Pancreas (tissue), 10 donors: ENCODE measurements at regions not wholly inside any gene's neighbourhood (a gene's known extent, or its start where the extent isn't known, plus 50 kb on each side); places are given as distances from the start of the nearest gene placed in this dataset.
A peak's percentile ranks its signal among the peaks of the same experiment; 100 is the strongest.

ENCODE experiments used
- ATAC-seq, 4 donors: fragments of 200-7000 bp; cut with Tn5 transposase; one replicate each; pipeline versions ENCODE4 v1.8.0 to v1.9.1; 2020; ENCODE audit warnings: mild to moderate bottlenecking in 4 of 4, moderate library complexity in 4 of 4
- DNase-seq, 6 donors: peaks; one replicate each; pipeline ENCODE4 v3.0.0-alpha.2; 2020
- FAIRE-seq: peaks from 2 replicates; lab custom pipeline; 2012; peaks lifted over from hg19 to GRCh38; lab: Jason Lieb, UNC
- H3K27ac ChIP-seq, 4 donors: fragments of 200-600 bp; sonication (generic); 1 replicate in 3 of 4; 2 replicates in 1 of 4; pipeline versions ENCODE4 v1.5.0 to v1.8.0; 2020
- H3K27me3 ChIP-seq, 4 donors: fragments of 200-600 bp; one replicate each; pipeline ENCODE4 v1.8.0; 2021
- H3K36me3 ChIP-seq, 3 donors: fragments of 200-600 bp; sonication (generic) in 1 of 3; one replicate each; pipeline versions ENCODE4 v1.5.0 to v1.8.0; 2020 to 2021
- H3K4me1 ChIP-seq, 3 donors: fragments of 200-600 bp; one replicate each; pipeline ENCODE4 v1.8.0; 2021
- H3K4me3 ChIP-seq, 4 donors: fragments of 200-600 bp; sonication (generic) in 2 of 4; one replicate each; pipeline versions ENCODE4 v1.5.0 to v1.8.0; 2020 to 2021
- H3K9me3 ChIP-seq, 4 donors: fragments of 200-600 bp; one replicate each; pipeline ENCODE4 v1.8.0; 2021
- WGBS, 2 donors: extraction: QIAGEN DNeasy Blood & Tissue Kit; methylation state at CpG; one replicate each; pipeline ENCODE4 v1.1.7; 2013; 5-methylcytosine and 5-hydroxymethylcytosine counted together
- intact Hi-C, 3 donors: fragments of 100-400 bp; cut with DNase I; formaldehyde crosslinking; loops; one replicate each; pipeline versions ENCODE4 v1.11.1 to v1.14.2; 2022
- TF ChIP-seq, protein P1 (sequence below), 4 donors: fragments of 200-600 bp; sonication (generic) in 3 of 4; IDR thresholded peaks; one replicate each; pipeline versions ENCODE4 v1.5.0 to v1.8.0; 2021; ENCODE audit warnings: antibody characterized with exemption in 4 of 4
- donor health status: healthy with polysubstance abuse.
- donor health status: DM: no; HTN: no; CAD: no; lungs with moderate emphysema.
- donor health status: DM: no; HTN: no; CAD: no.
- donor health status: control.
- donor health status: control.
- donor health status: Bipolar disorder and iron deficiency.
- donor health status: DM: yes; HTN: yes; CAD: no.
- donor health status: DM: no; HTN: no; CAD: no.
- donor health status: DM: no; HTN: no; CAD: no.
- donor health status: DM: yes; HTN: yes; CAD: no.

DNA sequence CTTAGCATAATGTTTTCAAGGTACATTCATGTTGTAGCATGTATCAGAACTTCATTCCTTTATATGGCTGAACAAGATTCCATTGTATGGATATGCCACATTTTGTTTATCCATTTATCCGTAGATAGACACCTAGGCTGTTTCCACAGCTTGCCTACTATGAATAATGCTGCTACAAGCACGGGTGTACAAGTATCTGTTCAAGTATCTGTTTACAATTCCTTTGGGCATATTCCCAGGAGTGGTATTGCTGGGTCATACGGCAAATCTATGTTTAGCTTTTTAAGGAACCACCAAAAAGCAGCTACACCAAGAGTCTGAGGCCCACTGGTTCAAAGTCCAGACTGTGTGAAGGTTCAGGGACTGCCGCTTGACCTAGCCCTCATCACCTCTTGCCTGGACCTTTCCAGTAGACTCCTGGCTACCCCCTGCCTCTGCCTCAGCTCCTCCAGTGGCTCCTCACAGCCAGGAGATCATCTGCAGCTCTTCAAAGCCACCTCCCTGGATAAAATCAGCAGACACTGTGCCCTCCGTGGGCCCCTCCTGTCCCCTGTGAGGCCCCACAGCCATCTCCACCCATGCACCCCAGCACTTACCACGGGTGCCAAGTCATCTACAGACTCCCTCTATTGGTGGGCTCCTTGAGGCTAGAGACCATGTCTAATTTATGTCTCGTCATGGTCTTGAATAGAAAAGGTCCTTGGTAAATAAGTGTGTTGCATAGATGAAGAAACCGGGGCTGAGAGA is 160.3 kb downstream of the MN1 start:
- FAIRE-seq (no peak), DNase-seq (no peak), ATAC-seq (no peak)
- Histone ChIP-seq H3K4me1 (no peaks in the 10 kb centered on the region), H3K27me3 (no peaks in the 10 kb centered on the region), H3K27ac (no peak overlapping the region), H3K9me3 (no peaks in the 10 kb centered on the region), H3K4me3 (no peak overlapping the region), H3K36me3 (no peaks in the 10 kb centered on the region)
- WGBS, 2 donors, result 67 to 73% methylated on average over 8 of the region's 8 CpGs
- intact Hi-C loops, result no loop called here
- TF ChIP-seq, protein P1, sequence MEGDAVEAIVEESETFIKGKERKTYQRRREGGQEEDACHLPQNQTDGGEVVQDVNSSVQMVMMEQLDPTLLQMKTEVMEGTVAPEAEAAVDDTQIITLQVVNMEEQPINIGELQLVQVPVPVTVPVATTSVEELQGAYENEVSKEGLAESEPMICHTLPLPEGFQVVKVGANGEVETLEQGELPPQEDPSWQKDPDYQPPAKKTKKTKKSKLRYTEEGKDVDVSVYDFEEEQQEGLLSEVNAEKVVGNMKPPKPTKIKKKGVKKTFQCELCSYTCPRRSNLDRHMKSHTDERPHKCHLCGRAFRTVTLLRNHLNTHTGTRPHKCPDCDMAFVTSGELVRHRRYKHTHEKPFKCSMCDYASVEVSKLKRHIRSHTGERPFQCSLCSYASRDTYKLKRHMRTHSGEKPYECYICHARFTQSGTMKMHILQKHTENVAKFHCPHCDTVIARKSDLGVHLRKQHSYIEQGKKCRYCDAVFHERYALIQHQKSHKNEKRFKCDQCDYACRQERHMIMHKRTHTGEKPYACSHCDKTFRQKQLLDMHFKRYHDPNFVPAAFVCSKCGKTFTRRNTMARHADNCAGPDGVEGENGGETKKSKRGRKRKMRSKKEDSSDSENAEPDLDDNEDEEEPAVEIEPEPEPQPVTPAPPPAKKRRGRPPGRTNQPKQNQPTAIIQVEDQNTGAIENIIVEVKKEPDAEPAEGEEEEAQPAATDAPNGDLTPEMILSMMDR (IDR thresholded peaks at IDR 0.05), result no peak

DNA sequence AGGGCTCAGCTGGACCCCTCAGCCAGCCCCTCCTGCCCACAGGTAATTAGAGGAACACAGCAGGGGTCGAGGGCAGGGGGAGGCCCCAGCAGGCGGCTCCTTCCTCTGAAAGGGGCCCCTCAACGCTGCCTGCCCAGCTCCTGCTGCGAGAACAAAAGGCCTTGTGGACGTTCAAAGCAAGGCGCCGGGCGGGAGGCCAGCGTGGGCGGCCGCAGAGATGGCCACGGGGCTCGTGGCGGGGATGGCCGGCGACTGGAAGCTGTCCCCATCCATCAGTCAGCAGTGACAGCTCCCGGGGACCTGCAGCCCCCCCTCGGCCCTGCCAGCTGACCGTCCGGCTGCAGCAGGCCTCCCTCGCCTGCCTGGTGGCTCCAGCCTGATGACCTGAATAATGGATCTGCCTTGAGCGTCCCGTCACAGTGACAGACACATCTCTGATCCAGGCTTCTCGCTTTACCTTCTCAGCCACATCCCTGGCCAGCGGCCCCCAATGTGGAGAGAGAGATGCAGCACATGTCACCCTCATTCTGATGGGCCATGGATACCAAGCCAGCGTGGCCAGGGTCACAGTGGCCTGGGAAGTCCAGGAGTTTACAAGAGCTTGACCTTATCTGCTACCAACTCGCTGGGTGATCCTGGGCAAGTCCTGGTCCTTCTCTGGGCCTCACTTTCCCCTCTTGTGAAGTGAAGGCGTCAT is 159.3 kb downstream of the MN1 start:
- Histone ChIP-seq H3K4me1 (peaks cover 0 to under 1% (median 0%) of the 10 kb centered on the region in 3 donors), H3K27me3 (no peaks in the 10 kb centered on the region), H3K36me3 (no peaks in the 10 kb centered on the region), H3K9me3 (no peaks in the 10 kb centered on the region), H3K27ac (no peak overlapping the region), H3K4me3 (no peak overlapping the region)
- intact Hi-C loops, result no loop called here
- TF ChIP-seq, protein P1 (IDR thresholded peaks at IDR 0.05), result no peak
- FAIRE-seq (no peak), DNase-seq (no peak), ATAC-seq (no peak)
- 72 to 79% methylated on average over 28 of the region's 28 CpGs for WGBS, 2 donors

GRCh38 chr22:27643907-27644306 is 157.6 kb downstream of the MN1 start:
- WGBS, 2 donors, result 84 to 89% methylated on average over 13 of the region's 13 CpGs
- H3K4me1 ChIP-seq, result peaks cover 3 to 8% (median 6%) of the 10 kb centered on the region in 3 donors
- no peak overlapping the region for H3K4me3 ChIP-seq
- TF ChIP-seq, protein P1 (IDR thresholded peaks at IDR 0.05), result no peak
- FAIRE-seq (no peak), ATAC-seq (no peak), DNase-seq (no peak)
- H3K36me3 ChIP-seq, result no peaks in the 10 kb centered on the region
- no peaks in the 10 kb centered on the region for H3K9me3 ChIP-seq
- no peaks in the 10 kb centered on the region for H3K27me3 ChIP-seq
- no peak overlapping the region for H3K27ac ChIP-seq
- intact Hi-C loops, result no loop called here

DNA sequence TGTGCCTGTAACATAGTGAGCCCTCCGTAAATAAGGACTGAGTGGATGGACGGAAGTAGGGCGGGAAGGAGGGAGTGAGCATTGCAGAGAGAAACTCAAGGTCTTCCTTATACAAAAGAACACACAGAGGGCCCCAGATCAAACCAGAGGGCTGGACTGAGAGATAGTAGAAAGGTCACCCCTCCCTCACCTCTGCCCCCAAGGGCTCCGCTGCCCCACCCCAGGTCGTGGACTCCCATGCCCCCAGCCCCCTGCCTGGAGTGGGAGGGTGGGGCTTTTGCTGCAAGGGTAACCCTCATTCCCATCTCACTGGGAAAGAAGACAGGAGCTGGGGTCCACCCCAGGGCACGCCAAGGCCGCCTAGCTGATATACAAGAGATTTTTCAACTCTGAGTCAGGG is 157.0 kb downstream of the MN1 start:
- no peak overlapping the region for H3K4me3 ChIP-seq
- H3K27ac ChIP-seq, result no peak overlapping the region
- WGBS, 2 donors, result 78 to 84% methylated on average over 7 of the region's 7 CpGs
- H3K27me3 ChIP-seq, result no peaks in the 10 kb centered on the region
- no peaks in the 10 kb centered on the region for H3K36me3 ChIP-seq
- TF ChIP-seq, protein P1 (IDR thresholded peaks at IDR 0.05), result no peak
- no peaks in the 10 kb centered on the region for H3K9me3 ChIP-seq
- intact Hi-C loops, result no loop called here
- no peak for FAIRE-seq
- ATAC-seq, result no peak
- H3K4me1 ChIP-seq, result peaks cover 3 to 8% (median 6%) of the 10 kb centered on the region in 3 donors
- DNase-seq, result no peak

- Histone ChIP-seq H3K36me3 (no peaks in the 10 kb centered on the region), H3K27ac (no peak overlapping the region), H3K9me3 (no peaks in the 10 kb centered on the region), H3K4me3 (no peak overlapping the region), H3K27me3 (no peaks in the 10 kb centered on the region), H3K4me1 (peaks cover 3 to 8% (median 6%) of the 10 kb centered on the region in 3 donors)
- ATAC-seq (peak in 3 of 4 donors; percentile 58 to 90 (median 60)), FAIRE-seq (no peak), DNase-seq (no peak)
- WGBS, 2 donors, result 23 to 25% methylated on average over 3 of the region's 3 CpGs
- intact Hi-C loops, result no loop called here
- TF ChIP-seq, protein P1 (IDR thresholded peaks at IDR 0.05), result no peak
Observed at GRCh38 chr22:27647540-27647939, 154.0 kb downstream of the MN1 start.
